OCI-LY1 (cell line): ENCODE measurements at regions not wholly inside any gene's neighbourhood (a gene's known extent, or its start where the extent isn't known, plus 50 kb on each side); places are given as distances from the start of the nearest gene placed in this dataset.

Experiments
- CTCF ChIP-seq: fragments of 200-600 bp; sonication (generic), shearing (Covaris generic); IDR thresholded peaks from 2 replicates; pipeline ENCODE4 v1.5.1; 2017; ENCODE audit warnings: mild to moderate bottlenecking, antibody characterized with exemption, low read length, moderate library complexity, mixed read lengths
- EZH2 ChIP-seq: fragments of 200-600 bp; sonication (generic), shearing (Covaris generic); IDR thresholded peaks from 2 replicates; pipeline ENCODE4 v1.8.0; 2017; ENCODE audit warnings: borderline replicate concordance, mixed run types, mild to moderate bottlenecking, antibody characterized with exemption, low read length, moderate library complexity, mixed read lengths

DNA sequence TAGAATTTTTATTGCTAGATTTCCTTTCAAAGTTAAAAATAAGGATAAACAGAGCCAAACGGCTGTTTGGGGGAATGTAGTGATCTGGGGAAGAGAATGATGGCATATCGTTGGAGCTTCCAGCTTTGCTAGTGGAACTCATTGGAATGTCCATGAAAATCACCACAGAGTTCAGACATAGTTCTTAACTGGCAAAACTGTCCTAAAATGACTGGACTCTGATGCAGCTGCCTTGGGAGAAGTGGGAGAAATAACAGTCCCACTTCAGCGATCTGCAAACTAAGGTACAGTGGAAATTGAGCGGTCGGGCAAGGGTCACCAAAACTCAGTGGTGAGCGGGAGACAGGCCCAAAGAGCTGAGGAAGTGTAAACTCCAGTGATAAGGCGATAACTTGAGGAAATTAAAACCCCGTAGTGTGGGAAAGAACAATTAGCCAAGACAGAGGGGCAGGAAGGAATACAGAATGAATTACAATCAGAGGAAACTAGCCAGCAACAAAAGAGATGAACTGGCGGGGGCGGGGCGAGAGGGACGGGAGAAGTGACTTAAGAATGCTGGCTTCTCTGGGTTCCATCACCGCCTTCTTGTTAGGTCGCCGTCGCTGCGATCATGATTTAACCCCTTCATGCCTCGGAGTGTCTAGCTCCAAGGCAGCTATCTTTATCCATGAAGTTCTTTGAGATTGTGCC, 89.8 kb upstream of the ARHGAP29 start:
- TF ChIP-seq CTCF (no peak), EZH2 (no peak)
